Peyer's patch (tissue), 4 donors: ENCODE measurements at regions not wholly inside any gene's neighbourhood (a gene's known extent, or its start where the extent isn't known, plus 50 kb on each side); places are given as distances from the start of the nearest gene placed in this dataset.
A peak's percentile ranks its signal among the peaks of the same experiment; 100 is the strongest.

Source experiments
- DNase-seq, 3 donors: peaks; one replicate each; pipeline ENCODE4 v3.0.0-alpha.2; 2017 to 2019
- H3K27ac ChIP-seq, 4 donors: fragments of 200-600 bp; sonication (generic); one replicate each; pipeline ENCODE4 v1.5.1; 2016 to 2019
- H3K27me3 ChIP-seq, 2 donors: fragments of 200-600 bp; sonication (generic); one replicate each; pipeline ENCODE4 v1.5.1; 2019
- H3K36me3 ChIP-seq, 3 donors: fragments of 200-600 bp; sonication (generic); one replicate each; pipeline ENCODE4 v1.5.1; 2016 to 2019
- H3K4me1 ChIP-seq, 4 donors: fragments of 200-600 bp; sonication (generic); one replicate each; pipeline ENCODE4 v1.5.1; 2016 to 2019
- H3K4me3 ChIP-seq, 4 donors: fragments of 200-600 bp; sonication (generic); 1 replicate in 3 of 4; 2 replicates in 1 of 4; pipeline ENCODE4 v1.5.1; 2016 to 2019; ENCODE audit warnings: mild to moderate bottlenecking in 1 of 4
- H3K9me3 ChIP-seq, 4 donors: fragments of 200-600 bp; sonication (generic); one replicate each; pipeline ENCODE4 v1.5.1; 2016 to 2019; ENCODE audit warnings: mild to moderate bottlenecking in 1 of 4
- CTCF ChIP-seq, 6 experiments: fragments of 450-650 bp in 4 of 6; fragments of 200-600 bp in 2 of 6; sonication (generic) in 1 of 6; IDR thresholded peaks; one replicate each; pipeline ENCODE4 v1.5.1; 2017 to 2019; ENCODE audit warnings: antibody characterized with exemption in 6 of 6, mild to moderate bottlenecking in 3 of 6, moderate library complexity in 1 of 6
- POLR2A ChIP-seq, 2 donors: fragments of 450-650 bp; IDR thresholded peaks; one replicate each; pipeline ENCODE4 v1.5.1; 2017; ENCODE audit warnings: antibody characterized with exemption in 2 of 2, mild to moderate bottlenecking in 2 of 2, moderate library complexity in 2 of 2

GRCh38 chr7:84705079-84705478 is 481.8 kb downstream of the SEMA3D start:
- no peaks in the 10 kb centered on the region for H3K27me3 ChIP-seq
- H3K4me3 ChIP-seq, result no peak overlapping the region
- no peak for TF ChIP-seq CTCF (IDR thresholded peaks at IDR 0.05)
- no peak for TF ChIP-seq POLR2A (IDR thresholded peaks at IDR 0.05)
- H3K4me1 ChIP-seq, result no peaks in the 10 kb centered on the region
- DNase-seq, result no peak
- no peaks in the 10 kb centered on the region for H3K36me3 ChIP-seq
- H3K27ac ChIP-seq, result no peak overlapping the region
- no peaks in the 10 kb centered on the region for H3K9me3 ChIP-seq

- Histone ChIP-seq H3K4me1 (no peaks in the 10 kb centered on the region), H3K9me3 (no peaks in the 10 kb centered on the region), H3K4me3 (no peak overlapping the region), H3K27ac (no peak overlapping the region), H3K36me3 (no peaks in the 10 kb centered on the region), H3K27me3 (no peaks in the 10 kb centered on the region)
- TF ChIP-seq CTCF (IDR thresholded peaks at IDR 0.05) (no peak), POLR2A (IDR thresholded peaks at IDR 0.05) (no peak)
- no peak for DNase-seq
Measured at GRCh38 chr7:84704380-84704779, 482.5 kb downstream of the SEMA3D start.

- H3K27ac ChIP-seq, result no peak overlapping the region
- peak in 2 of 3 donors; percentile 62 to 84 for DNase-seq
- no peaks in the 10 kb centered on the region for H3K27me3 ChIP-seq
- no peak overlapping the region for H3K4me3 ChIP-seq
- no peaks in the 10 kb centered on the region for H3K9me3 ChIP-seq
- no peaks in the 10 kb centered on the region for H3K4me1 ChIP-seq
- no peaks in the 10 kb centered on the region for H3K36me3 ChIP-seq
- TF ChIP-seq CTCF (IDR thresholded peaks at IDR 0.05) (no peak), POLR2A (IDR thresholded peaks at IDR 0.05) (no peak)
Measured at GRCh38 chr7:84701524-84702306, 485.1 kb downstream of the SEMA3D start.

- no peaks in the 10 kb centered on the region for H3K9me3 ChIP-seq
- no peaks in the 10 kb centered on the region for H3K36me3 ChIP-seq
- no peak overlapping the region for H3K4me3 ChIP-seq
- H3K4me1 ChIP-seq, result no peaks in the 10 kb centered on the region
- DNase-seq, result no peak
- no peaks in the 10 kb centered on the region for H3K27me3 ChIP-seq
- TF ChIP-seq POLR2A (IDR thresholded peaks at IDR 0.05), result no peak
- no peak for TF ChIP-seq CTCF (IDR thresholded peaks at IDR 0.05)
- H3K27ac ChIP-seq, result no peak overlapping the region
Measured at GRCh38 chr7:84700563-84701370, 486.1 kb downstream of the SEMA3D start.

- H3K27ac ChIP-seq, result no peak overlapping the region
- no peak for DNase-seq
- TF ChIP-seq CTCF (IDR thresholded peaks at IDR 0.05) (no peak), POLR2A (IDR thresholded peaks at IDR 0.05) (no peak)
Measured at GRCh38 chr7:84697506-84697905, 489.4 kb downstream of the SEMA3D start.

More at GRCh38 chr7:84697506-84697905, 489.4 kb downstream of the SEMA3D start:
- Histone ChIP-seq H3K9me3 (no peaks in the 10 kb centered on the region), H3K4me1 (no peaks in the 10 kb centered on the region), H3K4me3 (no peak overlapping the region), H3K27me3 (no peaks in the 10 kb centered on the region), H3K36me3 (no peaks in the 10 kb centered on the region)
